DOHH2 (cell line): ENCODE measurements at regions not wholly inside any gene's neighbourhood (a gene's known extent, or its start where the extent isn't known, plus 50 kb on each side); places are given as distances from the start of the nearest gene placed in this dataset.

Experiments used
- EZH2phosphoT487 ChIP-seq: fragments of 200-600 bp; sonication (generic); IDR thresholded peaks from 2 replicates; pipeline ENCODE4 v1.6.1; 2017; ENCODE audit warnings: borderline replicate concordance, mild to moderate bottlenecking, antibody characterized with exemption, low read length, moderate library complexity, mixed read lengths
- TF ChIP-seq, protein P1 (sequence below): fragments of 200-600 bp; sonication (generic); IDR thresholded peaks from one replicate; pipeline ENCODE4 v1.5.1; 2014; ENCODE audit warnings: antibody characterized with exemption, mild to moderate bottlenecking, low read depth, low read length; ENCODE audit not compliant: poor library complexity, severe bottlenecking

GRCh38 chrX:20514358-20514757, 247.6 kb upstream of the RPS6KA3 start:
- TF ChIP-seq, protein P1, sequence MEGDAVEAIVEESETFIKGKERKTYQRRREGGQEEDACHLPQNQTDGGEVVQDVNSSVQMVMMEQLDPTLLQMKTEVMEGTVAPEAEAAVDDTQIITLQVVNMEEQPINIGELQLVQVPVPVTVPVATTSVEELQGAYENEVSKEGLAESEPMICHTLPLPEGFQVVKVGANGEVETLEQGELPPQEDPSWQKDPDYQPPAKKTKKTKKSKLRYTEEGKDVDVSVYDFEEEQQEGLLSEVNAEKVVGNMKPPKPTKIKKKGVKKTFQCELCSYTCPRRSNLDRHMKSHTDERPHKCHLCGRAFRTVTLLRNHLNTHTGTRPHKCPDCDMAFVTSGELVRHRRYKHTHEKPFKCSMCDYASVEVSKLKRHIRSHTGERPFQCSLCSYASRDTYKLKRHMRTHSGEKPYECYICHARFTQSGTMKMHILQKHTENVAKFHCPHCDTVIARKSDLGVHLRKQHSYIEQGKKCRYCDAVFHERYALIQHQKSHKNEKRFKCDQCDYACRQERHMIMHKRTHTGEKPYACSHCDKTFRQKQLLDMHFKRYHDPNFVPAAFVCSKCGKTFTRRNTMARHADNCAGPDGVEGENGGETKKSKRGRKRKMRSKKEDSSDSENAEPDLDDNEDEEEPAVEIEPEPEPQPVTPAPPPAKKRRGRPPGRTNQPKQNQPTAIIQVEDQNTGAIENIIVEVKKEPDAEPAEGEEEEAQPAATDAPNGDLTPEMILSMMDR = no peak
- TF ChIP-seq EZH2phosphoT487 = no peak
